ENCODE measurements at regions not wholly inside any gene's neighbourhood (a gene's known extent, or its start where the extent isn't known, plus 50 kb on each side); places are given as distances from the start of the nearest gene placed in this dataset.
A peak's percentile ranks its signal among the peaks of the same experiment; 100 is the strongest.

DNA sequence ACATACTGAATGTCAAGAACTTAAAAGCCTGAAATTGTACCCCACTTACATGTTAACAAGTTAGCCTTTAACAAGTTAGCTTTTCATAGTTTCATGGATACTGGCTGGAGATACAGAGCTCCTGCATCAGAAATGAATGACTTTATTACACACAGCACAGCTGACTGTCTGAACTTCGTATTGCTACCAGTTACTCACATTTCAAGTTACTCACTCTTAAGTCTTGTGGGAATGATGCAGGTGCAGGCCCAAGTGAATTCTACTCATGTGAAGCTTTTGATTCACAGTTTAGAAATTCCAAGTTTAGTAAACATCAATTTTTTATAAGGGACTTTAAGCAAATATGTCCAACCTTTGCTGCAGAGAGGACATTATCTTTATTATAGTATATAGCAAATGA lies 762.2 kb upstream of the PRR20A start:
- H3K36me3 Mint-ChIP-seq = peaks cover 14% of the 10 kb centered on the region
- no peak for ATAC-seq
- DNase-seq = no peak
- no peaks in the 10 kb centered on the region for H3K27me3 ChIP-seq (ENCODE audit: control insufficient read depth, insufficient read depth, low read length)
- no peak overlapping the region for H3K27ac ChIP-seq (ENCODE audit: low read length)
- H3K36me3 ChIP-seq (ENCODE audit: control insufficient read depth, insufficient read depth, low read length) = no peaks in the 10 kb centered on the region
- TF ChIP-seq, protein P1, sequence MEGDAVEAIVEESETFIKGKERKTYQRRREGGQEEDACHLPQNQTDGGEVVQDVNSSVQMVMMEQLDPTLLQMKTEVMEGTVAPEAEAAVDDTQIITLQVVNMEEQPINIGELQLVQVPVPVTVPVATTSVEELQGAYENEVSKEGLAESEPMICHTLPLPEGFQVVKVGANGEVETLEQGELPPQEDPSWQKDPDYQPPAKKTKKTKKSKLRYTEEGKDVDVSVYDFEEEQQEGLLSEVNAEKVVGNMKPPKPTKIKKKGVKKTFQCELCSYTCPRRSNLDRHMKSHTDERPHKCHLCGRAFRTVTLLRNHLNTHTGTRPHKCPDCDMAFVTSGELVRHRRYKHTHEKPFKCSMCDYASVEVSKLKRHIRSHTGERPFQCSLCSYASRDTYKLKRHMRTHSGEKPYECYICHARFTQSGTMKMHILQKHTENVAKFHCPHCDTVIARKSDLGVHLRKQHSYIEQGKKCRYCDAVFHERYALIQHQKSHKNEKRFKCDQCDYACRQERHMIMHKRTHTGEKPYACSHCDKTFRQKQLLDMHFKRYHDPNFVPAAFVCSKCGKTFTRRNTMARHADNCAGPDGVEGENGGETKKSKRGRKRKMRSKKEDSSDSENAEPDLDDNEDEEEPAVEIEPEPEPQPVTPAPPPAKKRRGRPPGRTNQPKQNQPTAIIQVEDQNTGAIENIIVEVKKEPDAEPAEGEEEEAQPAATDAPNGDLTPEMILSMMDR (IDR thresholded peaks at IDR 0.05) = no peak
- 75% methylated on average over 1 of the region's 1 CpG for WGBS (ENCODE audit: insufficient coverage)
- H3K4me3 ChIP-seq (ENCODE audit: low read length) = no peak overlapping the region
- intact Hi-C loops (cut with micrococcal nuclease) = no loop called here
- H3K9me3 Mint-ChIP-seq = peaks cover 9 to 16% of the 10 kb centered on the region in 2 donors
- H3K4me3 Mint-ChIP-seq = no peak overlapping the region
- peaks cover 9% of the 10 kb centered on the region for H3K9me3 ChIP-seq (ENCODE audit: control insufficient read depth, insufficient read depth, low read length)
- H3K27ac Mint-ChIP-seq = no peak overlapping the region
- H3K4me1 ChIP-seq (ENCODE audit: control insufficient read depth, insufficient read depth, low read length) = no peaks in the 10 kb centered on the region
- H3K27me3 Mint-ChIP-seq (ENCODE audit: low read depth in 2 of 2) = no peaks in the 10 kb centered on the region
- no peaks in the 10 kb centered on the region for H3K4me1 Mint-ChIP-seq

DNA sequence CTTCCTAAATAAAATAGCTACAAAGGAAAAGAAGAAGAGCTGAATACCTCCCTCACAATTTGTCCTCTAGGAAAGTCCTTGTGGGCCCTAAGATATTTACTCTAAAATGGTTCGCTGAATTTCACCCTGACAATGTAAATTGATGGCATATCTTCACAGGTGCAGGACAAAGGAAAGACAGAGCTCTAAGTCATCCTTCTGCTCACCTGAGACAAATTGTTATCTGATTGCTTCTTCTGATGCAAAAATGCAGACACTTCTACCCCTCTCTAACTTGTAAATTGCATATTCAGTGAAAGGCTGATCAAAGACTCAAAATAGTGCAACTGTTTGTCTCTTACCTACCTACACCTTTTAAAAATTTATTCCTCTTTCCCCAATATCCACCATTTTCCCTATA lies 747.2 kb upstream of the PRR20A start:
- no peaks in the 10 kb centered on the region for H3K36me3 ChIP-seq (ENCODE audit: control insufficient read depth, insufficient read depth, low read length)
- H3K36me3 Mint-ChIP-seq = peaks cover 9% of the 10 kb centered on the region
- no peaks in the 10 kb centered on the region for H3K4me1 ChIP-seq (ENCODE audit: control insufficient read depth, insufficient read depth, low read length)
- no peaks in the 10 kb centered on the region for H3K4me1 Mint-ChIP-seq
- no peak overlapping the region for H3K4me3 ChIP-seq (ENCODE audit: low read length)
- intact Hi-C loops (cut with micrococcal nuclease) = no loop called here
- H3K9me3 ChIP-seq (ENCODE audit: control insufficient read depth, insufficient read depth, low read length) = no peaks in the 10 kb centered on the region
- H3K27ac Mint-ChIP-seq = no peak overlapping the region
- 59% methylated on average over 1 of the region's 1 CpG for WGBS (ENCODE audit: insufficient coverage)
- TF ChIP-seq, protein P1 (IDR thresholded peaks at IDR 0.05) = no peak
- no peaks in the 10 kb centered on the region for H3K27me3 Mint-ChIP-seq (ENCODE audit: low read depth in 2 of 2)
- H3K27ac ChIP-seq (ENCODE audit: low read length) = no peak overlapping the region
- no peak overlapping the region for H3K4me3 Mint-ChIP-seq
- ATAC-seq (no peak), DNase-seq (no peak)
- H3K27me3 ChIP-seq (ENCODE audit: control insufficient read depth, insufficient read depth, low read length) = no peaks in the 10 kb centered on the region
- H3K9me3 Mint-ChIP-seq = peaks cover 0 to 15% of the 10 kb centered on the region in 2 donors

DNA sequence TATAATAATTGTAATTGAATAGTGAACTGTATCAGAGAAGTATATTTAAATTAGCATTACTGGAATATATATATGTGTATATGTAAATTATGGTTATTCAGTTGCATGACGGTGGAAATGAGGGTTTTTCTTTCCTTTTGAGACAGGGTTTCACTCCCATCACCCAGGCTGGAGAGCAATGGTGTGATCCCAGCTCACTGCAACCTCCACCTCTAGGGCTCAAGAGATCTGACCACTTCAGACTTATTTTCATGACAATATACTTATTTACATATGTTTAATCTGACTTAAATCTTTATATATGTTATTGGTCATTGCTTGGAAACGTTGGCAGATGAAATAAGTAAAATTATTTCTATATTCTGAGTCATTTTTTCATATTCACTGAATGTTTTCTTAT lies 744.4 kb upstream of the PRR20A start:
- H3K36me3 ChIP-seq (ENCODE audit: control insufficient read depth, insufficient read depth, low read length) = no peaks in the 10 kb centered on the region
- peaks cover 8% of the 10 kb centered on the region for H3K9me3 ChIP-seq (ENCODE audit: control insufficient read depth, insufficient read depth, low read length)
- Mint-ChIP-seq H3K4me3 (no peak overlapping the region), H3K27me3 (ENCODE audit: low read depth in 2 of 2) (no peaks in the 10 kb centered on the region), H3K9me3 (peaks cover 3 to 20% of the 10 kb centered on the region in 2 donors), H3K4me1 (no peaks in the 10 kb centered on the region), H3K27ac (no peak overlapping the region), H3K36me3 (peaks cover 14% of the 10 kb centered on the region)
- H3K4me3 ChIP-seq (ENCODE audit: low read length) = no peak overlapping the region
- no peaks in the 10 kb centered on the region for H3K27me3 ChIP-seq (ENCODE audit: control insufficient read depth, insufficient read depth, low read length)
- no peak overlapping the region for H3K27ac ChIP-seq (ENCODE audit: low read length)
- TF ChIP-seq, protein P1 (IDR thresholded peaks at IDR 0.05) = no peak
- ATAC-seq (no peak), DNase-seq (no peak)
- no CpG with 5 or more reads among the region's 2 CpGs for WGBS (ENCODE audit: insufficient coverage)
- no peaks in the 10 kb centered on the region for H3K4me1 ChIP-seq (ENCODE audit: control insufficient read depth, insufficient read depth, low read length)
- intact Hi-C loops (cut with micrococcal nuclease) = no loop called here

DNA sequence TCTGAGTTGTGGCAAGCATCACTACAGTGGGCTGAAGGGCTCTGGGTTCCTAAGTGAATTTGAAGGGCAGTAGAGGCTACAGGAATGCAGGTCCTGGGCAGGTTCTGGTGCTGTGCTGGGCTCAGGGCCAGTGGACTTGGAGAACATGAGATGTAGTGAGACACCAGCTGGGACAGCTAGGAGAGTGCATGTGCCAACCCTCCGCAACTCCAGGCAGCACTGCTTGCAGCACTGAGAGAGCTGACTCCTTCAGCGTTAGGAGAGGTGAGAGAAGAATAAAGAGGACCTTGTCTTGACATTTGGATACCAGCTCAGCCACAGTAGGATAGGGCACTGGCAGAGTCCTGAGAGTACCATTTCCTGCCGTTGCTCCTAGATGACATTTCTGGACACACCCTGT lies 739.9 kb upstream of the PRR20A start:
- H3K9me3 Mint-ChIP-seq = peaks cover 12 to 27% of the 10 kb centered on the region in 2 donors
- TF ChIP-seq, protein P1 (IDR thresholded peaks at IDR 0.05) = no peak
- H3K4me3 Mint-ChIP-seq = no peak overlapping the region
- Histone ChIP-seq H3K9me3 (ENCODE audit: control insufficient read depth, insufficient read depth, low read length) (peaks cover 21% of the 10 kb centered on the region), H3K36me3 (ENCODE audit: control insufficient read depth, insufficient read depth, low read length) (no peaks in the 10 kb centered on the region), H3K27me3 (ENCODE audit: control insufficient read depth, insufficient read depth, low read length) (no peaks in the 10 kb centered on the region), H3K4me3 (ENCODE audit: low read length) (no peak overlapping the region), H3K4me1 (ENCODE audit: control insufficient read depth, insufficient read depth, low read length) (no peaks in the 10 kb centered on the region), H3K27ac (ENCODE audit: low read length) (no peak overlapping the region)
- ATAC-seq = peak in 1 of 3 donors; percentile 27
- no peak for DNase-seq
- peaks cover 9% of the 10 kb centered on the region for H3K36me3 Mint-ChIP-seq
- no peak overlapping the region for H3K27ac Mint-ChIP-seq
- intact Hi-C loops (cut with micrococcal nuclease) = no loop called here
- H3K27me3 Mint-ChIP-seq (ENCODE audit: low read depth in 2 of 2) = no peaks in the 10 kb centered on the region
- WGBS (ENCODE audit: insufficient coverage) = 89% methylated on average over 3 of the region's 3 CpGs
- no peaks in the 10 kb centered on the region for H3K4me1 Mint-ChIP-seq
